Endothelial cell (in vitro differentiated cells): ENCODE measurements at regions not wholly inside any gene's neighbourhood (a gene's known extent, or its start where the extent isn't known, plus 50 kb on each side); places are given as distances from the start of the nearest gene placed in this dataset.

Experiments used
- DNase-seq: peaks from one replicate; pipeline ENCODE4 v3.0.0; 2021; ENCODE audit warnings: low spot score
- H3K27ac Mint-ChIP-seq: one replicate; pipeline ENCODE4 v1.8.0; 2021; ENCODE audit warnings: mixed read lengths, inconsistent platforms; ENCODE audit not compliant: unreplicated experiment
- H3K27me3 Mint-ChIP-seq: one replicate; pipeline ENCODE4 v1.8.0; 2021; ENCODE audit warnings: mild to moderate bottlenecking, moderate library complexity, mixed read lengths, inconsistent platforms; ENCODE audit not compliant: unreplicated experiment
- H3K36me3 Mint-ChIP-seq: one replicate; pipeline ENCODE4 v1.8.0; 2021; ENCODE audit warnings: mild to moderate bottlenecking, low read depth, mixed read lengths, inconsistent platforms; ENCODE audit not compliant: unreplicated experiment
- H3K4me1 Mint-ChIP-seq: one replicate; pipeline ENCODE4 v1.8.0; 2021; ENCODE audit warnings: mild to moderate bottlenecking, mixed read lengths, inconsistent platforms; ENCODE audit not compliant: unreplicated experiment
- H3K4me3 Mint-ChIP-seq: one replicate; pipeline ENCODE4 v1.8.0; 2021; ENCODE audit warnings: mild to moderate bottlenecking, mixed read lengths, inconsistent platforms; ENCODE audit not compliant: unreplicated experiment
- H3K9me3 Mint-ChIP-seq: one replicate; pipeline ENCODE4 v1.8.0; 2021; ENCODE audit warnings: mixed read lengths, inconsistent platforms; ENCODE audit not compliant: unreplicated experiment
- CTCF ChIP-seq: fragments of 200-600 bp; sonication (generic); IDR thresholded peaks from one replicate; pipeline ENCODE4 v1.5.0; 2021; ENCODE audit warnings: antibody characterized with exemption; ENCODE audit not compliant: unreplicated experiment

- no peaks in the 10 kb centered on the region for H3K27me3 Mint-ChIP-seq
- no peak for DNase-seq
- H3K9me3 Mint-ChIP-seq = no peaks in the 10 kb centered on the region
- no peaks in the 10 kb centered on the region for H3K36me3 Mint-ChIP-seq
- no peak for TF ChIP-seq CTCF
- H3K27ac Mint-ChIP-seq = no peak overlapping the region
- H3K4me1 Mint-ChIP-seq = no peaks in the 10 kb centered on the region
- H3K4me3 Mint-ChIP-seq = no peak overlapping the region
These were observed 114.0 kb upstream of the VEGFC start for GRCh38 chr4:176906709-176907108.

- Mint-ChIP-seq H3K4me1 (no peaks in the 10 kb centered on the region), H3K27me3 (peaks cover 2% of the 10 kb centered on the region), H3K4me3 (no peak overlapping the region), H3K27ac (no peak overlapping the region), H3K9me3 (no peaks in the 10 kb centered on the region), H3K36me3 (no peaks in the 10 kb centered on the region)
- no peak for DNase-seq
- no peak for TF ChIP-seq CTCF
These were observed 117.9 kb upstream of the VEGFC start for GRCh38 chr4:176910646-176911045.

- no peak for TF ChIP-seq CTCF
- H3K4me3 Mint-ChIP-seq = no peak overlapping the region
- H3K27me3 Mint-ChIP-seq = no peaks in the 10 kb centered on the region
- no peaks in the 10 kb centered on the region for H3K36me3 Mint-ChIP-seq
- no peaks in the 10 kb centered on the region for H3K9me3 Mint-ChIP-seq
- peaks cover 2% of the 10 kb centered on the region for H3K4me1 Mint-ChIP-seq
- no peak for DNase-seq
- H3K27ac Mint-ChIP-seq = no peak overlapping the region
These were observed 126.9 kb upstream of the VEGFC start for GRCh38 chr4:176919631-176920030.

GRCh38 chr4:176920694-176921093, 128.0 kb upstream of the VEGFC start:
- H3K4me1 Mint-ChIP-seq = peaks cover 2% of the 10 kb centered on the region
- no peak for TF ChIP-seq CTCF
- no peak for DNase-seq
- H3K9me3 Mint-ChIP-seq = no peaks in the 10 kb centered on the region
- H3K36me3 Mint-ChIP-seq = no peaks in the 10 kb centered on the region
- no peak overlapping the region for H3K4me3 Mint-ChIP-seq
- no peak overlapping the region for H3K27ac Mint-ChIP-seq
- H3K27me3 Mint-ChIP-seq = no peaks in the 10 kb centered on the region

GRCh38 chr4:176921256-176921655, 128.5 kb upstream of the VEGFC start:
- no peak for TF ChIP-seq CTCF
- H3K4me1 Mint-ChIP-seq = peaks cover 2% of the 10 kb centered on the region
- no peak for DNase-seq
- H3K9me3 Mint-ChIP-seq = no peaks in the 10 kb centered on the region
- H3K27me3 Mint-ChIP-seq = no peaks in the 10 kb centered on the region
- no peaks in the 10 kb centered on the region for H3K36me3 Mint-ChIP-seq
- H3K27ac Mint-ChIP-seq = no peak overlapping the region
- no peak overlapping the region for H3K4me3 Mint-ChIP-seq
